Neural cell (in vitro differentiated cells): ENCODE measurements at regions not wholly inside any gene's neighbourhood (a gene's known extent, or its start where the extent isn't known, plus 50 kb on each side); places are given as distances from the start of the nearest gene placed in this dataset.

Experiments
- H2AFZ ChIP-seq: fragments of 200-600, 300-800 bp; sonication (generic), shearing (Covaris generic); 2 replicates; pipeline ENCODE4 v1.6.0; 2014; ENCODE audit warnings: low read depth, mild to moderate bottlenecking, antibody characterized with exemption, low read length, moderate library complexity
- H3F3A ChIP-seq: fragments of 200-600 bp; shearing (Covaris generic); 2 replicates; pipeline ENCODE4 v1.6.1; 2016; ENCODE audit warnings: mild to moderate bottlenecking, moderate library complexity, mixed read lengths, antibody characterized with exemption, low read length; ENCODE audit not compliant: insufficient read depth, poor library complexity, severe bottlenecking
- H3K27ac ChIP-seq: fragments of 200-600, 300-800 bp; sonication (generic), shearing (Covaris generic); 2 replicates; pipeline ENCODE4 v1.5.1; 2014; ENCODE audit warnings: mild to moderate bottlenecking, low read length, moderate library complexity
- H3K27me3 ChIP-seq: fragments of 300-800, 200-600 bp; sonication (generic), shearing (Covaris generic); 2 replicates; pipeline ENCODE4 v1.6.0; 2014; ENCODE audit warnings: mild to moderate bottlenecking, low read depth, low read length, moderate library complexity; ENCODE audit not compliant: insufficient read depth
- H3K36me3 ChIP-seq: fragments of 300-800, 200-600 bp; sonication (generic), shearing (Covaris generic); 2 replicates; pipeline ENCODE4 v1.5.1; 2014; ENCODE audit warnings: mild to moderate bottlenecking, antibody characterized with exemption, low read length, moderate library complexity; ENCODE audit not compliant: insufficient read depth
- H3K4me2 ChIP-seq: fragments of 300-800, 200-600 bp; sonication (generic), shearing (Covaris generic); 2 replicates; pipeline ENCODE4 v1.6.0; 2014; ENCODE audit warnings: mild to moderate bottlenecking, low read length
- H3K4me3 ChIP-seq: fragments of 300-800, 200-600 bp; sonication (generic), shearing (Covaris generic); 2 replicates; pipeline ENCODE4 v1.5.1; 2014; ENCODE audit warnings: mild to moderate bottlenecking, low read length, moderate library complexity
- H3K79me2 ChIP-seq: fragments of 200-600 bp; shearing (Covaris generic); replicated peaks from 2 replicates; pipeline ENCODE4 v1.6.0; 2014; ENCODE audit warnings: mild to moderate bottlenecking, low read length, moderate library complexity; ENCODE audit not compliant: insufficient read depth
- H3K9ac ChIP-seq: fragments of 300-800, 200-600 bp; sonication (generic), shearing (Covaris generic); 2 replicates; pipeline ENCODE4 v1.6.1; 2016; ENCODE audit warnings: mild to moderate bottlenecking, low read length, mixed read lengths
- H3K9me2 ChIP-seq: fragments of 200-600 bp; shearing (Covaris generic); 2 replicates; pipeline ENCODE4 v1.6.1; 2016; ENCODE audit warnings: mild to moderate bottlenecking, low read length, mixed read lengths; ENCODE audit not compliant: insufficient read depth
- H3K9me3 ChIP-seq: fragments of 200-600, 300-800 bp; sonication (generic), shearing (Covaris generic); 2 replicates; pipeline ENCODE4 v1.6.1; 2016; ENCODE audit warnings: mild to moderate bottlenecking, mixed run types, low read length, moderate library complexity, mixed read lengths
- H4K20me1 ChIP-seq: fragments of 200-600 bp; shearing (Covaris generic); 2 replicates; pipeline ENCODE4 v1.6.1; 2016; ENCODE audit warnings: mild to moderate bottlenecking, mixed run types; ENCODE audit not compliant: insufficient read depth
- CTCF ChIP-seq: fragments of 450-650 bp; IDR thresholded peaks from 2 replicates; pipeline ENCODE4 v1.5.1; 2014; ENCODE audit warnings: antibody characterized with exemption, mild to moderate bottlenecking, moderate library complexity; ENCODE audit not compliant: poor library complexity, severe bottlenecking
- EP300 ChIP-seq: fragments of 450-650 bp; conservative IDR thresholded peaks from 2 replicates; pipeline ENCODE4 v1.6.1; 2014; ENCODE audit warnings: antibody characterized with exemption, mild to moderate bottlenecking, moderate library complexity; ENCODE audit not compliant: poor library complexity, severe bottlenecking
- EZH2 ChIP-seq: fragments of 200-600, 300-800 bp; shearing (Covaris generic), sonication (generic); IDR thresholded peaks from 2 replicates; pipeline ENCODE4 v1.6.1; 2014; ENCODE audit warnings: antibody characterized with exemption, low read length, borderline replicate concordance, mild to moderate bottlenecking; ENCODE audit not compliant: insufficient read depth, poor library complexity, severe bottlenecking
- MXI1 ChIP-seq: fragments of 450-650 bp; conservative IDR thresholded peaks from 2 replicates; pipeline ENCODE4 v1.6.1; 2014; ENCODE audit warnings: antibody characterized with exemption, mild to moderate bottlenecking; ENCODE audit not compliant: poor library complexity, severe bottlenecking
- POLR2AphosphoS5 ChIP-seq: IDR thresholded peaks from 2 replicates; pipeline ENCODE4 v1.6.1; 2012
- RAD21 ChIP-seq: fragments of 450-650 bp; conservative IDR thresholded peaks from 2 replicates; pipeline ENCODE4 v1.6.1; 2014; ENCODE audit warnings: antibody characterized with exemption, mild to moderate bottlenecking, moderate library complexity
- REST ChIP-seq: IDR thresholded peaks from 2 replicates; pipeline ENCODE4 v1.6.1; 2012; ENCODE audit warnings: borderline replicate concordance
- SMC3 ChIP-seq: fragments of 450-650 bp; conservative IDR thresholded peaks from 2 replicates; pipeline ENCODE4 v1.6.1; 2014; ENCODE audit warnings: antibody characterized with exemption, mild to moderate bottlenecking, moderate library complexity; ENCODE audit not compliant: poor library complexity
- TAF1 ChIP-seq: IDR thresholded peaks from 2 replicates; pipeline ENCODE4 v1.6.1; 2012; ENCODE audit warnings: low read depth

GRCh38 chr13:50711996-50712395 is 131.5 kb downstream of the DLEU7 start:
- H2AFZ ChIP-seq, result no peak overlapping the region
- TF ChIP-seq POLR2AphosphoS5, result no peak
- no peak for TF ChIP-seq CTCF
- no peak for TF ChIP-seq MXI1
- TF ChIP-seq RAD21, result no peak
- no peak for TF ChIP-seq EZH2
- no peak for TF ChIP-seq EP300
- TF ChIP-seq TAF1, result no peak
- no peak for TF ChIP-seq SMC3
- no peak for TF ChIP-seq REST
- no peaks in the 10 kb centered on the region for H3K9me3 ChIP-seq
- H3K36me3 ChIP-seq, result no peaks in the 10 kb centered on the region
- H3K27me3 ChIP-seq, result no peaks in the 10 kb centered on the region
- no peak overlapping the region for H3K9ac ChIP-seq
- no peak overlapping the region for H3K4me3 ChIP-seq
- no peaks in the 10 kb centered on the region for H3F3A ChIP-seq
- no peak overlapping the region for H3K4me2 ChIP-seq
- no peaks in the 10 kb centered on the region for H4K20me1 ChIP-seq
- no peaks in the 10 kb centered on the region for H3K79me2 ChIP-seq
- no peak overlapping the region for H3K27ac ChIP-seq
- H3K9me2 ChIP-seq, result no peaks in the 10 kb centered on the region

GRCh38 chr13:50712456-50712855 is 131.0 kb downstream of the DLEU7 start:
- no peaks in the 10 kb centered on the region for H3K9me2 ChIP-seq
- H3K36me3 ChIP-seq, result no peaks in the 10 kb centered on the region
- no peak overlapping the region for H3K27ac ChIP-seq
- H3K79me2 ChIP-seq, result no peaks in the 10 kb centered on the region
- H4K20me1 ChIP-seq, result no peaks in the 10 kb centered on the region
- H3F3A ChIP-seq, result no peaks in the 10 kb centered on the region
- H3K4me3 ChIP-seq, result no peak overlapping the region
- TF ChIP-seq RAD21 (no peak), MXI1 (no peak), CTCF (no peak), EZH2 (no peak), SMC3 (no peak), EP300 (no peak), POLR2AphosphoS5 (no peak), REST (no peak), TAF1 (no peak)
- H3K27me3 ChIP-seq, result no peaks in the 10 kb centered on the region
- H2AFZ ChIP-seq, result no peak overlapping the region
- no peak overlapping the region for H3K4me2 ChIP-seq
- no peak overlapping the region for H3K9ac ChIP-seq
- H3K9me3 ChIP-seq, result no peaks in the 10 kb centered on the region
